HG03060 (cell line): ENCODE measurements at regions not wholly inside any gene's neighbourhood (a gene's known extent, or its start where the extent isn't known, plus 50 kb on each side); places are given as distances from the start of the nearest gene placed in this dataset.
"Not testable (repeated sequence)": the region's sequence is repeated elsewhere in the genome, so short reads cannot be mapped to it uniquely, and the experiment has no call there.

Experiments
- ATAC-seq: cut with Tn5 transposase; IDR thresholded peaks from one replicate; pipeline ENCODE4 v1.9.1; 2021; ENCODE audit warnings: low read depth, moderate number of reproducible peaks; ENCODE audit not compliant: unreplicated experiment

GRCh38 chr4:130825284-130825683 lies 1729.3 kb downstream of the C4orf33 start:
- ATAC-seq, result no peak

DNA sequence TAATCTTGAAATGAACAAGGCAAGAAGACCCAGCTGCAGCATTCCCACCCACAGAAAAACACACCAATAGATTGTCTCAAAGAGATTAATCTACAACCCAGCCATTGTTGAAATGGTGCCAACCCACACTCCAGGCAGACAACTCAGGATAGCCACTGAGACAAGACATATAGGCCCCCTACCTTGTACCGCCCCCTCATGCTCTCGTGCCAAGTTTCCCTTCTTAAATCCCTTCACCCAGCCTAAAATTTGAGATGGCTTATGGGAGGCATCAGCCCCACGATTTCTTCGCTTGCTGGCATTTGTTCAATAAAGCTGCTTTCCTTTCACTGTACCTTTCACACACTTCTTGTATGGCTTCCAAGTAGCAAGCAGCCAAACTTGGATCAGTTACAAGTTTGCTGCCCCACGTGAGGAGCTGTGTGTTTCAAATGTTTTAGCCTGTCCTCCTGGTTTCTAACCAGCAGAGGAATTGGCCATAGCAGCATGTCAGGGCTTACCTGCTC lies 1754.1 kb downstream of the C4orf33 start:
- no peak for ATAC-seq

GRCh38 chr4:130851107-130851506 lies 1755.2 kb downstream of the C4orf33 start:
- ATAC-seq, result no peak

DNA sequence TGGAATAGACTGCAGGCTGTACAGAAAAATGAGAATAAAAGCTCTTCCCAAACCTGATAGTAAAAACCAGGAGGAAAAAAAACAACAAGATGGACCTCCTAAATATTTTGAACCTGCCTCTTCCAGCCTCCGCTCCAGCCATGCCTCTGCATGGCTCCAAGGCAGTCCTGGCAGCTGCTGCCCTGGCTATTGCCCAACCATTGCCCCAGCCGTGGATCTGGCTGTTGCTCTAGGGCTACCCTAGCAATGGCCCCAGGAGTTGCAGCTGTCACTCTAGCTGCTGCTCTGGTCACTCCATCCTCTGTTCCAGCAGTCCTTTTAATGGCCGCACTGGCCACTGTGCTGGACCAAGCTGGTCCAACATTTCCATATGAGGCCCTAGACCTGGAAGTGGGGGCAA lies 1756.0 kb downstream of the C4orf33 start:
- no peak for ATAC-seq

DNA sequence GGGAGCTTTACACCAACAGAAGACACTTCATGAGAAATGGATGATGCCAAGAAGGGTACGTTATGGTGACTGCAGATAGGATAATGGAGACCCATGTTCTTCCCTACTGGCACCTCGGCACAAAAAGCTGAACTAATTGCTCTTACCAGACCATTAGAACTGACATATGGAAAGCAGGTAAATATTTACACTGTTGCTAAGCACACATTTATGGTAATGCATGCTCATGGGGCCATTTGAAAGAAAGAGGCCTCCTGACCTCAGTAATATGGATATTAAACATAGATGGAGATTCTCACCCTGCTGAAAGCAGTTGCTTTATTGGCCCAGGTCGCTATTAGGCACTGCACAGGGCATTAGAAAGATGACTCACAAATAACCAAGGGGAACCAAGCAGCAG lies 1759.6 kb downstream of the C4orf33 start:
- no peak for ATAC-seq

DNA sequence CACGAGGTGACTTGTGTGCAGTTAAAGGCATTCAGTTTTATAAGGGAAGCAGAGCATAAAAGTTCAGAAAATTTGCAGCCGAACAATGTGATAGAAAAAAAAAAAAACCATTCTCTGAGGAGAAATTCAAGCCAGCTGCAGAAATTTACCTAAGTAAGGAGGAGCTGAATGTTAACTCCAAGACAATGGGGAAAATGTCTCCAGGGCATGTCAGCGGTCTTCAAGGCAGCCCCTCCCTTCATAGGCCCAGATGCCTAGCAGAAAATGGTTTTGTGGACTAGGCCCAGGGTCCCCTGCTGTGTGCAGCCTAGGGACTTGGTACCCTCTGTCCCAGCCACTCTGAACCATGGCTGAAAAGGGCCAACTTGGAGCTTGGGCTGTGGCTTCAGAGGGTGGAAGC lies 1764.0 kb downstream of the C4orf33 start:
- ATAC-seq, result no peak

- no peak for ATAC-seq
Measured at GRCh38 chr4:130896920-130897319, 1801.0 kb downstream of the C4orf33 start.

DNA sequence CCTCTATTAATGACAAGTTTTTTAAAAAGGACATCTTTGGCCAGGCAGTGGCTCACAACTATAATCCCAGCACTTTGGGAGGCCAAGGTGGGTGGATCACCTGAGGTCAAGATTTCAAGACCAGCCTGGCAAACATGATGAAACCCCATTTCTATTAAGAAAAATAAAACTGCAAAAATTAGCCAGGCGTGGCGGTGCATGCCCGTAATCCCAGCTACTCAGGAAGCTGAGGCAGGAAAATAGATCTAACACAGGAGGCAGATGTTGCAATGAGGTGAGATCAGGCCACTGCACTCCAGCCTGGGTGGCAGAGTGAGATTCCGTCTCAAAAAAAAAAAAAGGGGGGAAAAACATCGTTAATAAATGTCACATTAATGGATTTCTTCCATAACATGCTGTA lies 1805.4 kb downstream of the C4orf33 start:
- no peak for ATAC-seq

GRCh38 chr4:130922955-130923354 lies 1827.0 kb downstream of the C4orf33 start:
- no peak for ATAC-seq

- ATAC-seq, result no peak
Measured at GRCh38 chr4:130955520-130955919, 1859.6 kb downstream of the C4orf33 start.

GRCh38 chr4:130985371-130985770 lies 1889.4 kb downstream of the C4orf33 start:
- ATAC-seq, result no peak

DNA sequence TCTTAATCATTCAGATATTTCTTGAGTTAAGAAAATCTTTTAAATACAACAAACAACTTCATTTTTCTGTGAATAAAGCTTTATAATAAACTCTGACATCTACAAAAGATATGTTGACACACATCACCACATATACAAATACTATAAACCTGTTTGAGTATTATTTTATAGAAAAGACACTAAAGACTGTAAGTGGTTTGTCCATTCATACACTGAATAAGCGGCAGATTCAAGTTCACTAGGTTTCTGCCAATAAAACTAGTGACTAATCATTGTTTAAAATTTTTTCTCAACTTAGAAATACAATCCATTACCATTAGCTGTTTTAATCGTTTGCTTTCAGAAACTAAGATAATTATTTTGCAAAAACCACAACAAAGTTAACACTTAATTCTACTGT lies 1900.0 kb downstream of the C4orf33 start:
- no peak for ATAC-seq

- ATAC-seq, result no peak
Measured at GRCh38 chr4:131001371-131001770, 1905.4 kb downstream of the C4orf33 start.

DNA sequence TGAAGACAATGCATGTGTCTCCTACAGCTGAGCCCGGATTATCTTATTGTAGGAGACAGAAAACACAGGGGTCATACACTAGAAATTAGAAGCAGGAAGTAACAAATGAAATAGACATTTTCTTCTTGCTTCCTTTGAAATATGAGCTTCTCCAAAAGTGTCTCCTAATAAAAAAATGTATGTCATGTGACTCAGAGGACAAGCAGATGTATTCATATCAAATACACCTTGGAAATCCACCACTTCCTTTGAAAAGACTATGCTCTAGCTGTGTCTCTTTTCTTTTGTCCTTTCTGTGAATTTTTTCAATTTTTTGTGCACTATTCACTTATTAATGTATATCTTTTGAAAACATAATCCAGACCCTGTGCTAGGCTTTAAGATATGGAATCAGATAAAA lies 1906.2 kb downstream of the C4orf33 start:
- no peak for ATAC-seq

DNA sequence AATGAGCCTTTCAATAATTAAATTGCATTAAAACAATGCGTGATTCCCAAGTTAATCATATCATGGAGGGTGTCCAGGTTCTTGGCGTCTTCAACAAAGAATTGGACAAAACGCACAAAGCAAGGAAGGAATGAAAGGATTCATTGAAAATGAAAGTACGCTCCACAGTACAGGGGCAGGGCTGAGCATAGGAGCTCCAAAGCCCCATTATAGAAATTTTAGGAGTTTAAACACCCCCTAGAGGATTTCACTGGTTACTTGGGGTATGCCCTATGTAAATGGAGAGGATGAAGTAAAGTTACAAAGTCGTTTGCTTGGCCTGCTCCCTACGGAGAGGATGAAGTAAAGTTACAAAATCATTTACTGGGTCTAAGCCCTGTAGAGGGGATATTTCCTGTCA lies 1910.4 kb downstream of the C4orf33 start:
- no peak for ATAC-seq

DNA sequence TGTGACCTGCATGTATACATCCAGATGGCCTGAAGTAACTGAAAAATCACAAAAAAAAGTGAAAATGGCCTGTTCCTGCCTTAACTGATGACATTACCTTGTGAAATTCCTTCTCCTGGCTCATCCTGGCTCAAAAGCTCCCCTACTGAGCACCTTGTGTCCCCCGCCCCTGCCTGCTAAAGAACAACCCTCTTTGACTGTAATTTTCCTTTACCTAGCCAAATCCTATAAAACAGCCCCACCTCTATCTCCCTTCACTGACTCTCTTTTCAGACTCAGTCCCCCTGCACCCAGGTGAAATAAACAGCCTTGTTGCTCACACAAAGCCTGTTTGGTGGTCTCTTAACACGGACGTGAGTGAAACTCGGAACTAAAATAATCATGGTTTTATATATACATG lies 1916.0 kb downstream of the C4orf33 start:
- ATAC-seq, result not testable (repeated sequence)

DNA sequence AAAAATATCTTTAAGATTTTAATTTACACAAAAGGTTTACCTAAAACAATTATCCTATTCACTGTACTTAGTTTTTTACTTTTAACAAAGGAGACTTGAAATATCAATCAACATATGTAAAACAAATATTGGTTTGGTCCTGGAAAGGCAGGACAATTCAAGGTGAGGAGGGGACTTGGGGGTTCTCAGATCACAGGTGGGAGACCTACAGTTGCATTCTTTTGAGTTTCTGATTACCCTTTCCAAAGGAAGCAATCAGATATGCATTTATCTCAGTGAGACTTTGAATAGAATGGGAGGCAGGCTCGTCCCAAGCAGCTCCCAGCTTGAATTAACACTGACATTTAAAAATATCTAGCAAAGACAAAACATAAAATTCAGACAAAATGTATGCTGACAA lies 1917.3 kb downstream of the C4orf33 start:
- no peak for ATAC-seq

DNA sequence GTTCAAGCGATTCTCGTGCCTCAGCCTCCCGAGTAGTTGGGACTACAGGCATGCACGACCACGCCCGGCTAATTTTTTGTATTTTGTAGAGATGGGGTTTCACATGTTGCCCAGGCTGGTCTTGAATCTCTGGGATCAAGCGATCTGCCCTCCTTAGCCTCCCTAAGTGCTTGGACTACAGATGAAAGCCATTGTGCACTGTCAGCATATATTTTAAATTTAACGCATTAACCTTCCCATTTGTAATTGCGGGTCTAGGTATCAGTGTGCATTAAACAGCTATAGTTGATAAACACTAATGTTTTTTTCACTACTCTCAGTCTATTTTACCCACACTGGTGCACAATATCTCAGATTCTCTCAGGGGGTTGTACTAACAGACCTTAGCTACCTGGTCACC lies 1930.8 kb downstream of the C4orf33 start:
- ATAC-seq, result no peak

GRCh38 chr4:131044368-131044767 lies 1948.4 kb downstream of the C4orf33 start:
- ATAC-seq, result no peak

GRCh38 chr4:131046821-131047220 lies 1950.9 kb downstream of the C4orf33 start:
- ATAC-seq, result no peak

GRCh38 chr4:131052646-131053045 lies 1956.7 kb downstream of the C4orf33 start:
- no peak for ATAC-seq

GRCh38 chr4:131054489-131055019 lies 1958.6 kb downstream of the C4orf33 start:
- no peak for ATAC-seq

DNA sequence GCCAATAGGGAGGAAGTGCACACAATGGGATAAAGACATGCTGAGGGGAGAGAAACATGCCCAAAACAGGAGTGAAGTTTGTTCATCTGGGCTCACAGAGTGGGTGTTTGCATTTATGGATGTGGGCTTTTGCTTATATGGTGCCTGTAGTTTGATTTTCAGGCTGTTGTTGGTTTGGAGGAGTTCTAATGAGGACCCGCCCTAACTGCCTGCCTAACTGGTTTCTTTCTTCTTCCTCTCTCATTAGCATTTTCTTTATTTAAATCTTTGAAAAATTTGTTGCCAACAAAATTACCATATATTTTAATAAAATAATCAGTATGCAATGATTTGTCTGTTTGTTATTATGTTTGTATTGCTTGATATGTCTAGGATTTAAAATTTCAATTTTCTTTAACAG lies 1965.8 kb downstream of the C4orf33 start:
- ATAC-seq, result no peak
